ENCODE measurements at regions not wholly inside any gene's neighbourhood (a gene's known extent, or its start where the extent isn't known, plus 50 kb on each side); places are given as distances from the start of the nearest gene placed in this dataset.

- Histone ChIP-seq H3K4me2 (ENCODE audit: low read depth, low read length) (no peak overlapping the region; the same call in 1 of the 2 replicates), H4K8ac (ENCODE audit: low read depth in 2 of 2, low read length in 2 of 2) (no peak overlapping the region), H3K23ac (ENCODE audit: low read depth, low read length) (no peak overlapping the region), H3K9me1 (ENCODE audit: insufficient read depth, low read length) (no peaks in the 10 kb centered on the region), H3K56ac (ENCODE audit: extremely low read depth, insufficient read depth, low read length) (no peak overlapping the region), H3K9ac (ENCODE audit: low read depth, low read length) (no peak overlapping the region), H3K79me1 (ENCODE audit: low read depth in 1 of 2, low read length in 2 of 2) (no peaks in the 10 kb centered on the region), H3K27me3 (ENCODE audit: control insufficient read depth, insufficient read depth, low read length) (peaks cover 61% of the 10 kb centered on the region), H3K36me3 (ENCODE audit: control insufficient read depth, insufficient read depth, low read length) (no peaks in the 10 kb centered on the region), H4K5ac (ENCODE audit: low read depth, low read length) (no peak overlapping the region), H2BK15ac (ENCODE audit: low read depth, low read length) (no peak overlapping the region), H2AFZ (replicated peaks; ENCODE audit: low read length, poor library complexity) (no peak overlapping the region), H3K14ac (replicated peaks; ENCODE audit: low read depth, low read length) (no peak overlapping the region), H3K27ac (ENCODE audit: insufficient read depth, low read length) (no peak overlapping the region), H2BK5ac (ENCODE audit: low read depth, low read length, poor library complexity, severe bottlenecking) (no peak overlapping the region), H2BK20ac (ENCODE audit: low read depth, low read length) (no peak overlapping the region), H4K20me1 (ENCODE audit: insufficient read depth, low read length) (no peaks in the 10 kb centered on the region), H2BK120ac (ENCODE audit: low read depth, low read length) (no peak overlapping the region), H3K4ac (ENCODE audit: low read depth, low read length) (no peak overlapping the region), H3K4me3 (ENCODE audit: insufficient read depth, low read depth, low read length) (no peak overlapping the region; the same call in 1 of the 2 replicates), H2AK5ac (ENCODE audit: low read depth, low read length) (no peak overlapping the region), H3K4me1 (ENCODE audit: control insufficient read depth, insufficient read depth, low read length) (peaks cover 4% of the 10 kb centered on the region), H3K18ac (ENCODE audit: low read depth, low read length) (no peak overlapping the region), H3K9me3 (ENCODE audit: control insufficient read depth, insufficient read depth, low read length) (no peaks in the 10 kb centered on the region), H4K91ac (ENCODE audit: insufficient read depth, low read depth, low read length) (no peak overlapping the region), H2AK9ac (replicated peaks; ENCODE audit: low read depth, low read length, poor library complexity) (no peak overlapping the region)
- dilution Hi-C loops (cut with HindIII; ENCODE audit: low sequenced_read_pairs, unreplicated experiment): no loop called here
- ChIA-PET CTCF (interaction anchor here (0.6 to 0.8 kb wide), 2 partner anchors 89 to 103 kb away, joined by 3 read pairs; no protein-coding TSS in a partner anchor), POLR2A (ENCODE audit: unreplicated experiment) (no interaction called here)
- intact Hi-C loops (cut with micrococcal nuclease): loop anchor here (5.0 to 10.0 kb wide), 3 partner anchors 47 to 115 kb away; no protein-coding TSS in a partner anchor
- TF ChIP-seq CHD1 (IDR thresholded peaks at IDR 0.05; ENCODE audit: low read depth, low read length) (no peak), POLR2A (IDR thresholded peaks at IDR 0.05; ENCODE audit: low read depth, low read length) (no peak), ELK1 (IDR thresholded peaks at IDR 0.05; ENCODE audit: borderline replicate concordance, low read depth, low read length) (no peak), RFX5 (IDR thresholded peaks at IDR 0.05; ENCODE audit: low read depth, low read length) (no peak), USF2 (IDR thresholded peaks at IDR 0.05; ENCODE audit: low read depth, low read length) (no peak), BHLHE40 (IDR thresholded peaks at IDR 0.05; ENCODE audit: low read depth, low read length) (no peak), RCOR1 (IDR thresholded peaks at IDR 0.05; ENCODE audit: insufficient replicate concordance, low read length) (no peak), MAFK (IDR thresholded peaks at IDR 0.05; ENCODE audit: low read depth, low read length) (no peak)
- no peak for ATAC-seq (ENCODE audit: low read depth)
- DNase-seq: no peak
- 49% methylated on average over 26 of the region's 48 CpGs; no CpG with 5 or more reads in 1 of the 2 experiments for WGBS, 2 experiments (ENCODE audit: extremely low coverage in 2 of 2, insufficient read length in 1 of 2)
- in situ Hi-C loops (cut with MboI; ENCODE audit: low sequenced_read_pairs): loop anchor here (5.0 kb wide), 1 partner anchor 103 kb away; no protein-coding TSS in a partner anchor
- BruUV-seq (replicated peaks): no TSS peak
Measured at GRCh38 chr14:103189481-103190470, 66.5 kb downstream of the TNFAIP2 start.
